ENCODE measurements at regions not wholly inside any gene's neighbourhood (a gene's known extent, or its start where the extent isn't known, plus 50 kb on each side); places are given as distances from the start of the nearest gene placed in this dataset.
"Not testable (repeated sequence)": the region's sequence is repeated elsewhere in the genome, so short reads cannot be mapped to it uniquely, and the experiment has no call there.

DNA sequence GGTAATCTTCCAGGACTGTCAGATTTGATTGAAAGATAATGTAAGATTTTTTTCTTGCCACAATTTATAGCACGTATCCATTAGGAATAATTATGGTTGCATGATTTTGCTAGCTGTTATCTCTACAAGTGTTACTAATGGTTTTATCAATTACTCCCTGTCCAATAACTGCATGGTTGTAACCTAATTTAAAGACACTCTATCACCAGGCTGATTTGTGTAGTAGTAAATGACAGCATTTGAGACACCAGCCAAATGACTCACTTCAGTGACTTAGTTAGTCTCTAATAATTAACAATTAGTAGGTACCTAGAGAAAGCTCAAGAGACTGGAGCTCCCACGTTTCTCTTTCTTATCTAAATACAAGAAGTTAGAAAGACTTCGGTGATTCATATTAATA, 453.8 kb upstream of the POU3F2 start:
- no peak for DNase-seq

DNA sequence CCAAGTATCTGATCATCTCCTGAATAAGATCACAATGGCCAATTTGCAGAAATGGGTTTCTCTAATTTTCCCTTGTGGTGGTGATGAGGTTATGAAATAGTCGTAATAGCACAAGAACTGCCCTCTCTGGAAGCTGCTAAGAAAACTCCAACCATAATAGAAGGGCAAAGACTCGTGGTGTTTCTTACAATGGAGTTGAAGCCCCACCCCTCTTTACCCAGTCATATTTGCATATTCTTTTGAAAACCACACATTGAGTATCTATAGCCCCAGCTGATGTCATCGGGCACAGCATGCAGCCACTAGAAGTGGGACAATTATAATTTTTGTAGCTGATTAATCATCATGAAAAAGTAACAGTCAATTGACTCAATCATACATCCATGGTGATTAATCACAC, 452.1 kb upstream of the POU3F2 start:
- DNase-seq = no peak

DNA sequence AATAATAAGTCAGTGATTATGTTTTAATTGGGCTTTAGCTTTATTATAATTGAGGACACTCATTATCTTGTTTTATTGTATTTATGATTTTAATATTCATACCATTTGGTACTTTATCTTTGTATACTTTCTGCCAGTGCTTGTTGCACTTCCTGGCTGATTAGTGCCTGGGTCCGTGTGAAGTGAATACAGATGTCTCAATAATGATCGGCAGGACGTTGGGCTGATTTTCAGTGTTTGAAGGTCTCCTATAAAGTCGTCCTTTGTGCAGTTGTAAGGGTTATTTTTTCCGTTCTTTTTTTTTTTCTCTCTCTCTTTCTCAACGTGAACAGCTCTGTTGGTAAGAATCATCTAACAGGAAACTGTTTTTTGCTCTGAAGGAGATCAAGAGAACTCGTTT, 450.0 kb upstream of the POU3F2 start:
- no peak for DNase-seq

DNA sequence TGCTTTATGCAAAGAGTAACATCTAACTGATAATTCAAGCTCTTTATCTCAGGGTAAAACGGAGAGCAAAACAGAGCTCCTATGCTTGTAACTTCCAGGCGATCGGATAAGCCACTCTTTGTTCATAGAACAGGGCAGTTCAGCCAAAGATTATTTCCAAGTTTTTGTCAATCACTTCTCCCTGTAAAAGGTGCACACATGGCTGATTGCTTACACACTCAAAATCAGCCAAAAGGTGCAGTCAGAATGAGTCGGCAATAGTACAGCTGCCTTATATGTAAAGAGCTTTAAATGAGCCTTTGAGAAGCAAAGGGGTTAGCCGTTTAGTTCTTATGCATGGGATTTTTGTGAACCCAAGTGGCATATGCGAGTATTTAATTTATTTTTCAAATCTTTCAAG, 449.6 kb upstream of the POU3F2 start:
- DNase-seq = no peak

DNA sequence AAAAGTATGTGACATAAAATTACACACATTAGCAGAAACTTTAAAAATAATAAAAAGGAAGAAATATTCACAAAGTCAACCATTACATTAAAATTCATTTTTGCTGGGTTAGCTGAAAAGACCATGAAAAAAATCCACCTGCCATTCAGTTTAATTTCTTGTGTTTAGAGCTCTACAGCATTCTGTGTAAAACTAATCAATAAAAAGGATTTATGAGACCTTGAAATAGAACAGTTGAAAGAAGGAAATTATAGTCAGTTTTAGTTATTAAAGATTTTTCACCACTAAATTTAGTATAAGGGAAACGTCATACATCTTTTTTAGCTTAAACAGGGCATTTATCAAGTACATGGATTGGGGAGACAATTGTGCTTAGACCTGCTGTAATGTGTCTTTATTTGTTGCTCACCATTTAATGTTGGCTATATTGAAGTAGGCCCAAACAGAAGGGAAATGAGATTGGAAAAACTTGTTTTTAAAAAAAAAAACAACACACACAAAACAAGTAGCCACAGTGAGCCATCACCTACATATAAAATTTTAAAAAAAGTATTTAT, 438.7 kb upstream of the POU3F2 start:
- DNase-seq = no peak

DNA sequence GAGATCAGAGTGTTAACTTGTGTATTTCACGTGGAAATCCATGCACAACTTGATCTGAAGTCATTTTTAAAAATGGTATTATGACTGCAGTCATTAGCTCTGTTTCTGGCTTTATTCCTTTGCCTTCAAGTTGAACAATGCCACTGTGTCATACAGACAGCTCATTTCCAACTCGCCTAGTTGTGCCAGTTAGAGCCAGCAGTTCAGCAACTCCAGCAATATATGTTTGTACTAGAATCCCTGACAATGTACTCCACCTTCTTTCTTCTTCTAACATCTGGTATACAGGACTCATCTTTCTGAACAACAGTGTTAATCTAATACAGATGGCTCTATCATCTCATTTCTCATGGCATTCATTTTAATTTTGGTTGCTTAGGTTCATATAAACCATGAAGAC, 418.3 kb upstream of the POU3F2 start:
- no peak for DNase-seq

DNA sequence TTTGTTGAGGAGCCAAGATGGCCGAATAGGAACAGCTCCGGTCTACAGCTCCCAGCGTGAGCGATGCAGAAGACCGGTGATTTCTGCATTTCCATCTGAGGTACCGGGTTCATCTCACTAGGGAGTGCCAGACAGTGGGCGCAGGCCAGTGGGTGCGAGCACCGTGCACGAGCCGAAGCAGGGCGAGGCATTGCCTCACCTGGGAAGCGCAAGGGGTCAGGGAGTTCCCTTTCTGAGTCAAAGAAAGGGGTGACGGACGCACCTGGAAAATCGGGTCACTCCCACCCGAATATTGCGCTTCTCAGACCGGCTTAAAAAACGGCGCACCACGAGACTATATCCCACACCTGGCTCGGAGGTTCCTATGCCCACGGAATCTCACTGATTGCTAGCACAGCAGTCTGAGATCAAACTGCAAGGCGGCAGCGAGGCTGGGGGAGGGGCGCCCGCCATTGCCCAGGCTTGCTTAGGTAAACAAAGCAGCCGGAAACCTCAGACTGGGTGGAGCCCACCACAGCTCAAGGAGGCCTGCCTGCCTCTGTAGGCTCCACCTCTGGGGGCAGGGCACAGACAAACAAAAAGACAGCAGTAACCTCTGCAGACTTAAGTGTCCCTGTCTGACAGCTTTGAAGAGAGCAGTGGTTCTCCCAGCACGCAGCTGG, 417.7 kb upstream of the POU3F2 start:
- DNase-seq = not testable (repeated sequence)

DNA sequence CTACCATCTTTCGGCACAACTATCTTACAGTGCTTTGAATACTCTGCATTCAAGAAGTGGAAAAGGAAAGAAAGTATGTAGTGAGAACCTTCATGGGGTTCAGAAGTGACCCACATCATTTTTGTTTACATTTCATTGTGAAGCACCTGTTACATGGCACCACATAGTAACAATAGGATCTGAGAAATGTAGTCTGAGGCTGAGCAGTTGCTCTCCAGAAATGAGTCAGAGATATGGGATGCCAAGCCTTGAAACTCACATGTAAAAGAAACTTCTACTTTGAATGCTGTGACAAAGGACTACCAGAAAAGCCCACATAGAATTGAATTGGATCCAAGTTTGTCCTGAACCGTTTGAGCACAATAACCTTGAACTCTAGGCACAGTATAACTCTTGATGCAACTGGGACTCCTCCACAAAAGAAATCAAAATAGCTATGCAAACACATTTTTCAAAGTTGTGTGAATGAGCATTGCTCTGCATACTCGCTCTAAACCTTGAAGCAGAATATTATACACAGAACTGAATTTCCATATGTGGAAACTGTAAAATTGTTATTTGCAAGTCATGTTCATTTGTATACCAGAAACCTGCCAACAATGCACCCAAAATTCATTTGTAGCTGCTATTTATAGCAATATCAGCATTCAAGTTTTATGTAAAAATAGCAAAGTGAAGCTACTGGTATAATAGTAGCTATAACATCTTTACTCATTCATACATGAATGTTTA, 400.9 kb upstream of the POU3F2 start:
- DNase-seq = no peak

DNA sequence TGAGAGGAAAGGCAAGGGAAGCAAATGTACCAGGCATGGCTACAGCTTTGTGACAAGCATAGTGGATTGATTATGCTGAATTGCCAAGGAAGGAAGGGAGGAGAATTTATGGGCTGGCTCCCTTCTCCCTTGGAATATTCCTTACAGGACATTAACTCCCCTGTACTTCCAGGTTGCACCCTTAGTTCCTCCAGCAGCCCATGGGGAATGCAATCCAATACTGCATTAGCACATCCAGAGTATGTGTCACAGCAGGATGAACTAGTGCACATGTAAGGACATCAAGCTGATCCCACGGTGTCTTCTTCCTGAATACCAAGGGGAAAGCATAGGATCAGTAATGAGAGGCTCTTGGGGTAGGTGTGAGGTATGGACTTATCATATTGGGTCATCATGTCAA, 390.7 kb upstream of the POU3F2 start:
- no peak for DNase-seq

DNA sequence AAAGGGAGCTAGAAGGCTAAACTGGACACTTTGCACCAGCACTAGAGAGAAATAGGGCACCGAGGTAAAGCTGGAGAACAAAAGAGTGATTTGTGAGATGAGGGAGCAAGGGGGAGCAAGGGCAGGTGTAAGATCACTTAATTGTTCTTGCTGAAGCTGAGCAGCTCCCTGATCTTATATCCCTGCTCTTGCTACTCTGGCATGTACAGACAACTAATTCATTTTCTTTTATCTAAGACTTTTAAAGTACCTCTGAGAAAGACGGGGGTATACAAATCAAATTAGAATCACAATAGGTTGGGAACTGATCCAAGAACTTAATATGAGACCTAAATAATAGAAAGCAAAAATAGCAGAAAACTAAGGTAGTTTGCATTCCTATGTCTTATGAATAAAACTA, 381.7 kb upstream of the POU3F2 start:
- no peak for DNase-seq

DNA sequence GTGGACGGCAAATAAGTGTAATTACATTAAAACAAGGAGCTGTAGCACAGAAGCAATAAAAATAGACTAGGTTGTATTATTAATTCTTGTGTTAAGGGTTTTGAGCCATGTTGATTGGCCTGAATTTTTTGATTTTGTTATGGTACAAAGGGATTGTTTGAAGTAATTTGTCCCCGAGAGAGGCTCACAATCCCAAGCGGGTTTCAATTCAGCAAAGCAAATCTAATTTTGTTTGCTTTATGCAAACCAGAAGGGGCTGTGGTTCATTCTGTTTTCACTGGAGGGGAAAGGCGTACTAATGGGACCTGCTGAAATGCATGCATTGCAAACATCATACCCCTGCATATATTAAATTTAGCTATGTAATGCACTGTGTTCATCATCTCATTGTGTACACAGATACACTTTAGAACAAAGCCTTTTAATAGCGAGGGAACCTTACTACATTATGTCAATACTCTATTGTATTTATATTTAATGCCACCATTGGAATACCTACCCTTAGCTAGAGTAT, 379.5 kb upstream of the POU3F2 start:
- no peak for DNase-seq

DNA sequence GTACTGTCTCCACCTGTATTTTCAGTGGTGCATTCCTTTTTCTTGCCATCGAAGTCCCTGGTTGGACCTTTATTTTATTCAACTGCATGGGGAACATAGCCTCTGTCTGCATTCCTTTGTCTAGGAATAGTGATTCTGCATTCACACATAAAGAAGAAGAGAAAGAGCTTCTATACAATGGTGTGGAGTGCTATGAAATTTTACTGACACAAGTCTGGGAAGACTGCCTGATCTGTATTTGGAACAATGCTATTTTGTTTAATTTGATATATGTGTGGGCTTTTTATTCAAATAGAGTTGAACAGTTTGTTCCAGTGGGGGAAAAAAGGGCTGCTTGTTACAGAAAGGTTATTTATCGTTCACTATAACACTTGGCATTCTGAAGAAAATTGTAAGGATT, 375.7 kb upstream of the POU3F2 start:
- DNase-seq = no peak

DNA sequence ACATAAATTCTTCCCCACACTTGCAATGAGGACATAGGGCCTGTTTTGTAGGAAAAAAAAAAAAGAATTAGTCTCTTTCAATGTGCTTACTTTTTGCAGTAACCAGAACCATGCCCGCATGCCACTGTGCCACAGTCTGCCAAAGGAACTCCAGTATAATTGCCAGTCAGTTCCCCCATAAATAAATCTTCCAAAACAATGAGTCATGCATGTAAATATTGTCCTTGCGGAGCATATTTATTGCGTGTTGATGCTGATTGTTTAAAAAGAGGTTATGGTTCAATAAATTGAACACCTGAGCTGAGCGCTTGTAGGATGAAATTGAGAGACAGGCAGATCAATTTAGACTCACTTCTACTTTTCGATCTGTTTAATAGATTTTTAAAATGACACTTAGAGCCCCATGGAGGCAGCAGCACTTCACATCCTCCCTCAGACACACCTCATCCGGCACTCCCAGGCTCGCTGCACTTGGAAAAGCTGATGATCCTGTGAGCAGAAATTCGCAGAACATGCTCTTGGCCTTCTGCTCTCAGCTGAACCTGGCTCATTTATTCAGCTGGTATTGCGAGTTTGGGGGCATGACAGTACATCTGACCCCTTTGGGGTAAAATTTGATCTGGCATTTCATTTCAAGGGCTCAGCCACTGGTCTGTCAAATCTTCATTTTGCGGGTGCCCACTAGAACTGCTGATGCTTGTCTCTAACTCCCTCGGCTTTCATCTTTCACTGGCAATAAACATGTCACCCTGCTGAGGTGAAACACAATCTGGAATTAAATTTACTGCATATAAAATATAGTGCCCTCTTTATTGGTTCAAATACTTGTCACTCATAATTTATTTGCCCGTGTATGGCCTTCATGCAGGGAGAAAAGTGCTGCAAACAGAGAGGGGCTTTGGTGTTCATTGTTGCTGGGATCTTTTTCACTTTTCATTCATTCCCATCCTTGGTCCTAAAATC, 371.1 kb upstream of the POU3F2 start:
- peak; percentile 12 for DNase-seq

DNA sequence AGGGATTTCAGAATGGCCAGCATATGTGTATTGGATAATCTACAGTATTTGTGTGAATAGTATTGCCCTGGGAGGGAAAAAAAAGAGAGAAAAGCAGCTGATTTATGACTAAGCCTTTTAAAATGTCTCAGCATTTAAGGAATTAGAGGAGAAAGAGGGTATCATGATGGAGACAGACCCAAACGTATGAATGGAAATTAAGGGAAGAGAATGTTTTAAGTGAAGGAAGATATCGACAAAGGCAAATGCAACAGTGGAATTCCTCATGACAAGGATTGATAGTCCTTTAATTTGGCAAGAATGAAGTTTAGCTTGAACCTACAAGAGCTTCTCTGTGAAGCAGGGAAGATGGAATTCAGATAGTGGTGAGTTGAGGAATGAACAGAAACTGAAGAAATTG, 367.3 kb upstream of the POU3F2 start:
- DNase-seq = no peak

DNA sequence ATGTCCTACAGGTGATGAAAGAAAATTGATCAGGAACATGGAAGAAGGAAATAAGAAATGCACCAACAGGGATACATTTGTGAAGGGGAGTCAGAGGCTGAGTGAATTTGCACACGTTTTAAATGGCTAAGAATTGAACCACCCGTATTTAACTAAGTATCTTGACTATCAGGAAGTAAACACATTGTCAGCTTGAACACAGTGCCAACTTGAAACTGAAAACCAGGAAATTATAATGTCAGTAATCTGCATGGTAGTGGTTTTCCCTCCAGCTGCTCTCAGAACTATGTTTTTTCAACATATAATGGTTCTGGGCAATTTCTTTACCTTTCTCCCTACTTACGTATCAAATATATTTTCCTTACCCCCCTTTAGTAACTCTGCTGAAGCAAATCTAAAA, 366.5 kb upstream of the POU3F2 start:
- no peak for DNase-seq

DNA sequence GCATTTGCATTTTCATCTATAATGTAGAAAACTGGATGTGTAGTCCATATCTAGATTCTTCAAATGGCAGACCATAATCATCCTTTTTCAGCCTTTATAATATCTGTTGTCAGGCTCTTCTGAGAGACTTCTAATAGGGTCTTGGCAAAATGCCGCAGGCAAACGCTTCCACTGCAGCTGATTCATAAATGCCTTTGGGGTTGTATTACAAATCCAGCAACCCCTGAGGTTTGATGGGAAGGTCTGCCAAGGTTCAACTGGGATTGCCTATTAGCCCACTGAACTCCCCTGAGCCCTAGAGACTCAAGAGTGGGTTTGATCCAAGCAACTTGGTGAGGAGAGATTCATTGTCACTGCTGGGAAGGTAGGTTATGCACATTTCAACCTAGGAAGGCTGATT, 365.2 kb upstream of the POU3F2 start:
- DNase-seq = peak; percentile 60

DNA sequence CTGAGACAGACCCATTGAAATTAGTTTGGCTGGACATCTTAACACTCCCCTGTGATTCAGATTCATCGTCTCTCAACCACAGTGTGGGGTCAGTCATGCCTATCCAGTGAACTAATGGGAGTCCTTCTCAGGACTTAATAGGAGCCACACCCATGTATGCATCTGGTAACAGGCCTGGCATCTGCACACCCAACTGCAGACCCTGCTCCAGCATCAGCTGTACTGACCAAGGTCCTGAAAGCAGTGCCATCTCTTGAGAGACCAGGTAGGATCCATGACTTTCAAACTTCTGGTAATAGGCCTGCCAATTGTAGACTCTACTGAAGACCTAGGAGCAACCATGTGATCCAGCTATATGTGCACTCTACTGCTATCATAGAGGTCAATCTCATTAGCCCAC, 363.6 kb upstream of the POU3F2 start:
- DNase-seq = no peak

DNA sequence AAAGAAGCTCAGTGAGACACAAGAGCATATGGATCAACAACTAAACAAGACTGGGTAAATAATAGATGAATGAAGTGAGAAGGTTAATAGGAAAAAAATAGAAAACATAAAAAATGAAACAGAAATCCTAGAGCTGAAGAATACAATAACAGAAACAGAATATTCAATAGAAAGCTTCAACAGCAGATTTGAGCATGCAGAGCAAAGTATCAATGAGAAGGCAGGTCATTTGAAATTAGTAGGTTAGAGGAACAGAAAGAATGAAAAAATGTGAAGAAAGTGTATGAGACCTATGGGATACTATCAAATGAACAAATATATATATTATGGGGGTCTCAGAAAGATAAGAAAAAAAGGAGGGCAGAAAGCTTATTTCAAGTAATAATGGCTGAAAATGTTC, 362.9 kb upstream of the POU3F2 start:
- DNase-seq = no peak

DNA sequence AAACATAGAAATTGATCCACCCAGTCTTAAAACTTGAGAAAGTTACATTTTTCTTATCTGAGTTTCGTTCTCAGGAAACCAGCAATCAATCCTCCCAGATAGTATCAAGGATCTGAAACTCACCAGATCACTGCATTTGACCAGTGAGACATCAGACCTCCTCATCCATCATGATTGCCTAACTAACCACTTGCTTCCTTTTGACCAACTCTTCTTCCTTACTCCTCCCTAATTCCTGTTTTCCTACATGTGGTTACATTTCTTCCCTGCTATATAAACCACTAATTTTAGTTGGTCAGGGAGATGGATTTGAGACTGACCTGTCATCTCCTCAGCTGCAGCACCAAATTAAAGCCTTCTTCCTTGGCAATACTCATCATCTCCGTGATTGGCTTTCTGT, 357.1 kb upstream of the POU3F2 start:
- no peak for DNase-seq

DNA sequence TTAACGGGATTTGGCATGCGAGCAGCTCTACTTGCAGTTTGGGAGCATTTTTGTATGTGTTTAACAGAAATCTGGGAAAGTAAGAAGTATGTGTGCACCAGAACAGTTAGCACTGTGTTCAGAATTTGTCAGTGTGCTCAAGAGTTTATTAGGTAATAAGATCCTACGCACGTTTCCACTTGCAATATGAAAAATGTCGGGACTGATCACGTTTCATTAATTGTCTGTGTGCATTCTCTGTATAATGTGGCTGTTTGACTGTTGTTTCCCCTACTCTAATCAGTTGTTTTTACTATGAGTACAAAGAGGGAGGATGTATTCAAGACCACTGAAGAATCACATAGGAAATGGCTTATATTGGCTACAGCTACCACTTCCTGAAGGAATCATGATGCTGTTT, 349.7 kb upstream of the POU3F2 start:
- DNase-seq = no peak

DNA sequence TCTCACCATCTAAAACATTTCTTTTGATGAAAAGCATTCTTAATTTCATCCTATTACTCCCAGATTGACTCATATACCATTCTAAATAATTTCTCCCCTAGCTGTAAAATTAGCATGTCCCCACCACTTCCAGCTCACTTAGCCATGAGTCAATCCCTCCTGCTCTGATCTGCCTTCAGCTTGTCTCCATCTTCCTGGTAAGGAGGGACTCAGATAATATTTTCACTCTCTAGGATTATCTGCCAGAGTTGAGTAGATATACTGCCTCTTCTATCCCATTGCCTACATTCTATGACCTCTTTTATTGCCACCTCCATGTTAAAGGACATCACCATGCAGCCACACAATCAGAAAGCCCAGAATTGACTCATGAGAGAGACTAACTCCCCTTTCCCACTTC, 348.8 kb upstream of the POU3F2 start:
- DNase-seq = no peak

DNA sequence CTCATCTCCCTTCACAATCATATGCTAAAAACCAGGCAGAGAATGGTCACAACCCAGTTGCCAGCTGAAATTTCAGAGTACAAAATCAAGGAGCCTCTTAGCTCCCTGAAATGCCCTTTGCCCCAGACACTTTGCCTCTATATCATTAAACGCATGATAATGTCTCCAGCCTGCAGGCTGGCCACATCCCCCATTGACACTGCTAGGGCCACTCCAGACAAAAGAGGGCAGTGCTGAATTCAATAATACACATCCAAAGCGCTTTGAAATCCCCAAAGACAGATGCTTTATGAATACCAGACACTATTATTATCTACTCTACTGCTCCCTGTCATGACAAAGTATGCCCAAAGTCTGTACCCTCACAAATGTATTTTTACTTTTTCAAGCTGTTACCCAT, 348.3 kb upstream of the POU3F2 start:
- DNase-seq = no peak

DNA sequence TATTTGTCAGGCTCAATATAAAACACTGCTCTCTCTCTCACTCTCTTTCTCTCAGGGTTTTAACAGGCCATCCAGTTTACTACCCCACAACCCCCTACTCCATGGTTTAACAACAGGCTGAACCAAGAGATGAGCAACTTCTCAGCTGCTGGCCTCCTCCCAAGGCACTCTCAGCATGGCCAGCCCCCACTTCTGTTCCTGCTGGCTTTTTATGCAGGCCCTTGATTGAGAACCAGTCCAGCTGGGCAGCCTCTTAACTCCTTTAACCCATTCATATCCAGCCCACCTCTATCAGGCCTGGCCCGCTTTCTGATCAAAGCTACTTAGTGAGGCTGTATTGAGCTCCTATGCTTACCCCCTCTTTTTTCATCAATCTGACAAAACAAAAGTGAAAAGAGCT, 346.8 kb upstream of the POU3F2 start:
- DNase-seq = no peak

Measured in NCI-H1092 (cell line).